ENCODE measurements at regions not wholly inside any gene's neighbourhood (a gene's known extent, or its start where the extent isn't known, plus 50 kb on each side); places are given as distances from the start of the nearest gene placed in this dataset.

DNA sequence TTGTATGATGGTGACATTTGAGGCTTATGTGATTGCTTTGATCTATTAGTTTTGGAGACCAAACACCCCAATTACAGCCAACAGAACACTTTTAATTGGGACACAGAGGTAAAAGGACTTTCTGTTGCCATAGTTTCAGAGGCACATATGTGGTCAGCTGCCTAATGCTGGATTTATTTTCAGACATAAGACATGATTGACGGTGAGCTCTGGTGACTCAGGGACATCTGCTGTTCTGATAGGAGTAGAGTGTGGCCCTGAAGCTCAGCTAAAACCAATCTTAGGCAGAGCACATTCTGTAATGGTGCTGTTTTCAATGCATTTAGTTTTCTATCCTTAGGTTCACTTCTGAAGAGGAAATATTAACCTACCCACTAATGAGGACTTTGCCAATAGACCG lies 247.1 kb downstream of the UTP18 start:
- TF ChIP-seq, protein P1, sequence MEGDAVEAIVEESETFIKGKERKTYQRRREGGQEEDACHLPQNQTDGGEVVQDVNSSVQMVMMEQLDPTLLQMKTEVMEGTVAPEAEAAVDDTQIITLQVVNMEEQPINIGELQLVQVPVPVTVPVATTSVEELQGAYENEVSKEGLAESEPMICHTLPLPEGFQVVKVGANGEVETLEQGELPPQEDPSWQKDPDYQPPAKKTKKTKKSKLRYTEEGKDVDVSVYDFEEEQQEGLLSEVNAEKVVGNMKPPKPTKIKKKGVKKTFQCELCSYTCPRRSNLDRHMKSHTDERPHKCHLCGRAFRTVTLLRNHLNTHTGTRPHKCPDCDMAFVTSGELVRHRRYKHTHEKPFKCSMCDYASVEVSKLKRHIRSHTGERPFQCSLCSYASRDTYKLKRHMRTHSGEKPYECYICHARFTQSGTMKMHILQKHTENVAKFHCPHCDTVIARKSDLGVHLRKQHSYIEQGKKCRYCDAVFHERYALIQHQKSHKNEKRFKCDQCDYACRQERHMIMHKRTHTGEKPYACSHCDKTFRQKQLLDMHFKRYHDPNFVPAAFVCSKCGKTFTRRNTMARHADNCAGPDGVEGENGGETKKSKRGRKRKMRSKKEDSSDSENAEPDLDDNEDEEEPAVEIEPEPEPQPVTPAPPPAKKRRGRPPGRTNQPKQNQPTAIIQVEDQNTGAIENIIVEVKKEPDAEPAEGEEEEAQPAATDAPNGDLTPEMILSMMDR (IDR thresholded peaks at IDR 0.05 in 4 of 5, conservative IDR thresholded peaks at IDR 0.05 in 1 of 5), result no peak
- no peak for TF ChIP-seq POLR2A (IDR thresholded peaks at IDR 0.05)
